GM19463 (cell line): ENCODE measurements at regions not wholly inside any gene's neighbourhood (a gene's known extent, or its start where the extent isn't known, plus 50 kb on each side); places are given as distances from the start of the nearest gene placed in this dataset.

Source experiments
- ATAC-seq: cut with Tn5 transposase; IDR thresholded peaks from one replicate; pipeline ENCODE4 v1.9.1; 2021; ENCODE audit warnings: mild to moderate bottlenecking, moderate library complexity; ENCODE audit not compliant: unreplicated experiment

DNA sequence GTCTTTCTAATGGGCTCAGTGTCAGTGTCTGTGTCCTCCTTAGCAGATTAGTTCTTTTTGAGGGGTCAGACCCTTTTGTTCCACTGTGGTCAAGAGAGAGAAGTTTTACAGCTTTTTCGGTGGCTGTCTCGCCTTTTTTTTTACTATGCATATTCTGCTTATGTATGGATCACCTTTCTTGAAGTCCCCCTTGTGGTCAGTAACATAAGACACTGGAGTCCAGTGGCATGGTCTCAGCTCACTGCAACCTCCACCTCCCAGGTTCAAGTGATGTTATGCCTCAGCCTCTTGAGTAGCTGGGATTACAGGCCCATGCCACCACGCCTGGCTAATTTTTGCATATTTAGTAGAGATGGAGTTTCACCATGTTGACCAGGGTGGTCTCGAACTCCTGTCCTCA is 54.0 kb upstream of the PGRMC2 start:
- no peak for ATAC-seq

DNA sequence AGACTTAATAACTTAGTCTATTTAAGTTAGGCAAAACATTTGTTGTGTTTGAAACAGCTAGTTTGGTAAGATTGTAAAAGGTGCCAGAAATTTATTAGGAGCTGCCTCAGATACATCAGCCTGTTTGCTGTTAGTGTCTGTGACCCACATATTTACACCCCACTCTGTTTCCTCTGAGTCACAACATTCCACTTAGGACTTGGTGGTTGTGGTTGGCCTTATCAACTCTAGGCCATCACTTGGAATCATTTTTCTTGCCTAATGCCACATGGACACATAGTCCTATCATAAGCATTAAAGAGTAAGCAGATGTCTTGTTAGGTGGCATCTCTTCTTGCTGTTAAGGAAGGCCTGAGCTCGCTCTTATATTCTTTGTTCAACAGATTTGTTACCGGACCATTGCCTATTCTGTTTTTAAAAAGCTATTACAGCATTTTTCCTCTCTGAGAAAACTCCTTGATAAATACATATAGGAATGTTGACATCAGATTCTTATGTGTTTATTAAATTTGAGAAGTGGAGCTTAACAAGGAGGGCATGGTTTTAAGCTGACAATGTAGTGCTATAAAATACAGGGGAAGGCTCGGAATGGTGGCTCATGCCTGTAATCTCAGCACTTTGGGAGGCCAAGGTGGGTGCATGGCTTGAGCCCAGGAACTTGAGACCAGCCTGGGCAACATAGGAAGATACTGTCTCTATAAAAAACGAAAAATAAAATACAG is 51.2 kb upstream of the PGRMC2 start:
- ATAC-seq: no peak

DNA sequence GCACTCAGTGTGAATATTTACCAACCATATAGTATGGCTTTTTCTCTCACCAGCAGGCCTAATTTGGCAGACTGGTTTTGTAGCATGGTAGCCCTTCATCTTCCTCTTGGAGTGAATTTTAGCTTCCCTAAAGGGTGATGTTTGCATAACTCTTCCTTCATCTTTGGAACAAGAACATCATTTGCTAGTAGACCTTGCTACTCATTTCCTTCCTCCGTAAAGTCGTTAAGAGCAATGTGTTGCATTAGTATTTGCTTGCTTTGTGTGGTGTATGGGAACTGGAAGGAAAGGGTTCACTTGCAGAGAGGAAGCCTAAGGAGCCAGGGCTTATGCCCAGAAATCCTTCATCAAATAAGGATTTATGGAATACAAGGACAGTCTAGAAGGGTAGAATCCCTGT is 50.2 kb upstream of the PGRMC2 start:
- no peak for ATAC-seq
